Neutrophil (primary cell): ENCODE measurements at regions not wholly inside any gene's neighbourhood (a gene's known extent, or its start where the extent isn't known, plus 50 kb on each side); places are given as distances from the start of the nearest gene placed in this dataset.

ENCODE experiments used
- H3K27ac ChIP-seq: fragments of 200-600 bp; sonication (generic); 2 replicates; pipeline ENCODE4 v1.5.1; 2016; ENCODE audit warnings: mild to moderate bottlenecking, moderate library complexity
- H3K27me3 ChIP-seq: fragments of 200-600 bp; sonication (generic); 2 replicates; pipeline ENCODE4 v1.6.0; 2016; ENCODE audit warnings: mild to moderate bottlenecking
- H3K36me3 ChIP-seq: fragments of 200-600 bp; sonication (generic); 2 replicates; pipeline ENCODE4 v1.5.1; 2017
- H3K4me1 ChIP-seq, 2 experiments: fragments of 200-600 bp in 1 of 2; sonication (generic) in 1 of 2; 1 replicate in 1 of 2; 2 replicates in 1 of 2; pipeline versions ENCODE4 v1.5.1 to v1.6.1; 2013 to 2016; ENCODE audit warnings: low read depth in 1 of 2, low read length in 1 of 2, mild to moderate bottlenecking in 1 of 2, moderate library complexity in 1 of 2; ENCODE audit not compliant: control insufficient read depth in 1 of 2, insufficient read depth in 1 of 2
- H3K4me3 ChIP-seq, 2 experiments: fragments of 200-600 bp in 1 of 2; sonication (generic) in 1 of 2; 1 replicate in 1 of 2; 2 replicates in 1 of 2; pipeline ENCODE4 v1.5.1; 2013 to 2016; ENCODE audit warnings: low read depth in 1 of 2, low read length in 1 of 2, mild to moderate bottlenecking in 1 of 2, moderate library complexity in 1 of 2
- H3K9me3 ChIP-seq: fragments of 200-600 bp; sonication (generic); 2 replicates; pipeline ENCODE4 v1.5.1; 2016
- TF ChIP-seq, protein P1 (sequence below): fragments of 200-600 bp; sonication (generic); IDR thresholded peaks from 2 replicates; pipeline ENCODE4 v1.5.1; 2016; ENCODE audit warnings: antibody characterized with exemption

DNA sequence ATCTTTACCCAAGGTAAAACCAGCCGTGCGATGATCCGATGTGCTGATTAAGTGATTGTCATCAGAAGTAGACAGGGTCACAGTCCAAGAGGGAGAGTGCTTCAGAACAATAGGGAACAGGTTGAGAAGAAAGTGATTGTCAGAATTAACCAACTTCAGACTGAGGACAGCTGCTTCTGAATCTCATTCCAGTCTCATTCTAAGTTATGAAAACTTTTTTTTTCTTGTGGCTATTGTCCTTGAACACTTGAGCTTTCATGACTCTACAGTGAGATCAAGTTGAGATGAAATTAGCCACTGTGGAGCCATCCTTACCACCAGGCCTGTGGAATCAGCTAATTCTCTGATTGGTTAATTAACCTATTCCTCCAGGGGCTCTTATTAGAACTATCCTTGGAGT lies 159.9 kb upstream of the WWC1 start:
- TF ChIP-seq, protein P1, sequence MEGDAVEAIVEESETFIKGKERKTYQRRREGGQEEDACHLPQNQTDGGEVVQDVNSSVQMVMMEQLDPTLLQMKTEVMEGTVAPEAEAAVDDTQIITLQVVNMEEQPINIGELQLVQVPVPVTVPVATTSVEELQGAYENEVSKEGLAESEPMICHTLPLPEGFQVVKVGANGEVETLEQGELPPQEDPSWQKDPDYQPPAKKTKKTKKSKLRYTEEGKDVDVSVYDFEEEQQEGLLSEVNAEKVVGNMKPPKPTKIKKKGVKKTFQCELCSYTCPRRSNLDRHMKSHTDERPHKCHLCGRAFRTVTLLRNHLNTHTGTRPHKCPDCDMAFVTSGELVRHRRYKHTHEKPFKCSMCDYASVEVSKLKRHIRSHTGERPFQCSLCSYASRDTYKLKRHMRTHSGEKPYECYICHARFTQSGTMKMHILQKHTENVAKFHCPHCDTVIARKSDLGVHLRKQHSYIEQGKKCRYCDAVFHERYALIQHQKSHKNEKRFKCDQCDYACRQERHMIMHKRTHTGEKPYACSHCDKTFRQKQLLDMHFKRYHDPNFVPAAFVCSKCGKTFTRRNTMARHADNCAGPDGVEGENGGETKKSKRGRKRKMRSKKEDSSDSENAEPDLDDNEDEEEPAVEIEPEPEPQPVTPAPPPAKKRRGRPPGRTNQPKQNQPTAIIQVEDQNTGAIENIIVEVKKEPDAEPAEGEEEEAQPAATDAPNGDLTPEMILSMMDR, result no peak
- H3K4me3 ChIP-seq, result no peak overlapping the region
- H3K9me3 ChIP-seq, result no peaks in the 10 kb centered on the region
- no peaks in the 10 kb centered on the region for H3K27me3 ChIP-seq
- H3K27ac ChIP-seq, result no peak overlapping the region
- no peaks in the 10 kb centered on the region for H3K4me1 ChIP-seq
- no peaks in the 10 kb centered on the region for H3K36me3 ChIP-seq

DNA sequence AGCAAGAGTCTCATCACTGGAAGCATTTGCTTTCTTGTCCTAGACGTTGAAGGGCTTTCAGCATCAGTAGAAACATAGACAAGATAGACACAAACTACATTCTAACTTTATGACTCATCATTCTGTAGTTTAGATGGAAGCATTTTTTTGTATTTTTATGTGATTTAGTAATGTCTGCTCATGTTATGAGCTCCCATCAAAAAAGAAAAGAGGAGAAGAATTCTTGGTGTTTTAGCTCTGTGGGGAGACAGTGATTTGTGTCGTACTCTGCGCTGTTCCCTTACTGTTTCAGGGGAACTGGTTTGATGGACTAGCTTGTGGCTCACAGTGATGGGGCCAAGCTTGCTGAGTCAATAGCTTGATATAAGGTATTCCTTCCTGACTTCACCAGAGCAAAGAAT lies 159.2 kb upstream of the WWC1 start:
- Histone ChIP-seq H3K4me1 (no peaks in the 10 kb centered on the region), H3K4me3 (no peak overlapping the region), H3K27me3 (no peaks in the 10 kb centered on the region), H3K27ac (no peak overlapping the region), H3K9me3 (no peaks in the 10 kb centered on the region), H3K36me3 (no peaks in the 10 kb centered on the region)
- TF ChIP-seq, protein P1, result no peak

DNA sequence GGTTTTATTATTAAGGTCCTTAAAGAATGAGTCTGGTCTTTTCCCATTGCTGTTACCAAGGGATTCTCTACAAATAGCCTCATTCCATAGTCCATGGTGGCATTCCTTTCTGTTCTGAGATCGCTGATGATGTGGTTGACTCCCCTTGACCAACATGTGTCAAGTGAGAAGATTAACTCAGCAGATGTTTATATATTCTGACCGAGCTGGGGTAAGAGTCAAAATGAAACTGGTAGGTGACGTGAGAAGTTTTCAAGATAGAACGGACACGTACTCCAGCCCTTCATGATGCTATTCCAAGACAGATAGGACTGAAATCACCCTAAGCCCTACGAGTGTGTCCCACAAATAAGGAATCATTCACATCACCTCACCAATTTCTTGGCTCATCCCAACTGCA lies 155.5 kb upstream of the WWC1 start:
- Histone ChIP-seq H3K4me3 (no peak overlapping the region), H3K27ac (no peak overlapping the region), H3K4me1 (no peaks in the 10 kb centered on the region), H3K36me3 (no peaks in the 10 kb centered on the region), H3K9me3 (no peaks in the 10 kb centered on the region), H3K27me3 (no peaks in the 10 kb centered on the region)
- TF ChIP-seq, protein P1, result no peak

DNA sequence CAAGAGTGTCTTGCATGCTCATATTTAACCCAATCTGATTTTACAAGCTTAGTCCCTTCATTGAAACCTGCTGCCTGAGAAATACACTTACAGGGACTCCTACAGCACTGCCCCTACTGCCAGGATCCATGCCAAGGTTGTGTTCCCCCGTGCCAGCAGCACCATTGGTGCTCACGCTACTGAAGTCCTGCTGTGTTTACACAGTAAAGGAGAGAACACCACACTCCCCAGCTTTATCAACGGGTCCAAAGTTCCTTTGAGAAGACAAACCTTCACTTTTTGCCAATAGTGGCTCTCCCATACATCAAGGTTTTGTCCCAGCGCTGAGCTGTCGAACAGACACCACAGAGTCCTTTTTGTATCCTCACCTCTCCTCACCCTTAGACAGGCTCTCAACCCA lies 155.1 kb upstream of the WWC1 start:
- H3K36me3 ChIP-seq, result no peaks in the 10 kb centered on the region
- no peak overlapping the region for H3K27ac ChIP-seq
- no peaks in the 10 kb centered on the region for H3K4me1 ChIP-seq
- no peaks in the 10 kb centered on the region for H3K27me3 ChIP-seq
- no peaks in the 10 kb centered on the region for H3K9me3 ChIP-seq
- no peak overlapping the region for H3K4me3 ChIP-seq
- TF ChIP-seq, protein P1, result no peak

DNA sequence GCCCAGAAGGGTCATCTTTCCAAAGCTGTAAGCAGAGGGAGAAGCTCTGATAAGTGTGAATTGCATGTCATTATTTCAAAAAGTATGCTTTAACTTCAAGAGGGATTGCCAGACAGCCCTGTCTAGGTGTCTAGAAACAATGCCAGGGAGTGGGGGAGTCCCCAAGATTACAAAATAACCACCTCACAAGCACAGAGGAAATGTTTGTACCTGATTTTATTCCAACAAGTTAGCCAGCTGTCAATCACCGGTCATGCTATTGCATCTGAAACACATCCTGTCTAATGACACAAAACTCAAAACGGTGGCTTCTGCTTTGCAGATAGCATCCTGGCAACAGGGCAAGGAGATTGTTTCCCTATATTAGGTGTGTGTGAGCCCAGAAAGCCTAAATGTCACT lies 154.2 kb upstream of the WWC1 start:
- Histone ChIP-seq H3K4me1 (no peaks in the 10 kb centered on the region), H3K36me3 (no peaks in the 10 kb centered on the region)
- TF ChIP-seq, protein P1, result no peak

DNA sequence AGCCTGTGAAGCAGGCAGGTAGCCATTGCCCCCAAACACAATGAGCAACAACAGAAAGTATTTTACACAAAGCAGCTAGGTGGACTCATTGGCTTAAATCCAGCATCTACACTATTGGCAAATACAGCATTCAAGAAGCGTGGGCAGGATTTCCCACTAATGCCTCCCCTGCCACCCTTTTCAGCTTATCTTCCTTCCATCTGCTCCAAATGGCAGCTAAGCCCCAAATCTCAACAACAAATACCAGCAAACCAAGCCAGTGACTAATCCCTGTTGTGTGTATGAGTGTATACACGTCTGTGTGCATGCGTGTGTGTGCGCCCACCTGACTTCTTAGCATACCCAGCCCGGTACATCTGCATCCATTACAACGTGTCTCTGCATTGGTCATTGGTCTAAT lies 151.2 kb upstream of the WWC1 start:
- Histone ChIP-seq H3K27ac (no peak overlapping the region), H3K4me1 (peaks cover 0 to 4% of the 10 kb centered on the region in 2 experiments), H3K27me3 (peaks cover 10% of the 10 kb centered on the region), H3K36me3 (no peaks in the 10 kb centered on the region), H3K4me3 (no peak overlapping the region), H3K9me3 (no peaks in the 10 kb centered on the region)
- TF ChIP-seq, protein P1, result no peak

More for the DNA sequence above, 154.2 kb upstream of the WWC1 start:
- H3K27me3 ChIP-seq, result peaks cover 3% of the 10 kb centered on the region
- no peaks in the 10 kb centered on the region for H3K9me3 ChIP-seq
- H3K27ac ChIP-seq, result no peak overlapping the region
- no peak overlapping the region for H3K4me3 ChIP-seq
